CD14-positive monocyte (primary cell): ENCODE measurements at regions not wholly inside any gene's neighbourhood (a gene's known extent, or its start where the extent isn't known, plus 50 kb on each side); places are given as distances from the start of the nearest gene placed in this dataset.

Source experiments
- DNase-seq, 3 donors: peaks; one replicate each; pipeline ENCODE4 v3.0.0-alpha.2; 2011 to 2022
- H2AFZ ChIP-seq: 2 replicates; pipeline ENCODE4 v1.6.0; 2012; ENCODE audit warnings: mild to moderate bottlenecking, low read depth, low read length, inconsistent platforms; ENCODE audit not compliant: insufficient read depth, poor library complexity, severe bottlenecking
- H3K27ac ChIP-seq, 2 donors: 1 replicate in 1 of 2; 2 replicates in 1 of 2; pipeline ENCODE4 v1.5.1; 2012 to 2013; ENCODE audit warnings: low read length in 2 of 2, control low read depth in 1 of 2, inconsistent platforms in 1 of 2, low read depth in 1 of 2, mild to moderate bottlenecking in 1 of 2
- H3K27me3 ChIP-seq, 2 donors: one replicate each; pipeline versions ENCODE4 v1.6.0 to v1.6.1; 2011 to 2013; ENCODE audit warnings: low read length in 2 of 2; ENCODE audit not compliant: control insufficient read depth in 2 of 2, insufficient read depth in 2 of 2
- H3K36me3 ChIP-seq, 2 donors: replicated peaks in 1 of 2; 1 replicate in 1 of 2; 2 replicates in 1 of 2; pipeline versions ENCODE4 v1.5.1 to v1.6.1; 2012 to 2013; ENCODE audit warnings: low read length in 2 of 2, control low read depth in 1 of 2, inconsistent platforms in 1 of 2, mild to moderate bottlenecking in 1 of 2; ENCODE audit not compliant: insufficient read depth in 2 of 2, control insufficient read depth in 1 of 2
- H3K4me1 ChIP-seq, 2 donors: 1 replicate in 1 of 2; 2 replicates in 1 of 2; pipeline versions ENCODE4 v1.5.1 to v1.6.1; 2012 to 2013; ENCODE audit warnings: low read length in 2 of 2, control low read depth in 1 of 2, inconsistent platforms in 1 of 2, mild to moderate bottlenecking in 1 of 2, moderate library complexity in 1 of 2; ENCODE audit not compliant: insufficient read depth in 2 of 2, control insufficient read depth in 1 of 2
- H3K4me2 ChIP-seq: replicated peaks from 2 replicates; pipeline ENCODE3; 2012; ENCODE audit warnings: low read length, moderate library complexity, mild to moderate bottlenecking; ENCODE audit not compliant: poor library complexity, severe bottlenecking; ENCODE audit errors: extremely low read depth
- H3K4me3 ChIP-seq, 3 experiments: fragments of 200-600 bp in 1 of 3; sonication (generic) in 1 of 3; replicated peaks in 1 of 3; 1 replicate in 2 of 3; 2 replicates in 1 of 3; pipeline ENCODE4 v1.5.1; 2011 to 2013; ENCODE audit warnings: low read length in 3 of 3, mild to moderate bottlenecking in 3 of 3, control low read depth in 2 of 3, low read depth in 2 of 3, inconsistent platforms in 1 of 3, moderate library complexity in 1 of 3
- H3K79me2 ChIP-seq: 2 replicates; pipeline ENCODE4 v1.6.0; 2012; ENCODE audit warnings: mild to moderate bottlenecking, control low read depth, inconsistent platforms, low read length, moderate library complexity; ENCODE audit not compliant: insufficient read depth
- H3K9ac ChIP-seq: 2 replicates; pipeline ENCODE4 v1.6.0; 2017; ENCODE audit warnings: low read length, mild to moderate bottlenecking; ENCODE audit not compliant: insufficient read depth, poor library complexity, severe bottlenecking
- H3K9me3 ChIP-seq, 2 donors: replicated peaks in 1 of 2; 1 replicate in 1 of 2; 2 replicates in 1 of 2; pipeline versions ENCODE4 v1.5.1 to v1.6.1; 2012 to 2013; ENCODE audit warnings: low read length in 2 of 2, control low read depth in 1 of 2; ENCODE audit not compliant: control insufficient read depth in 1 of 2, insufficient read depth in 1 of 2
- H4K20me1 ChIP-seq: 2 replicates; pipeline ENCODE4 v1.6.0; 2012; ENCODE audit warnings: mild to moderate bottlenecking, low read length, control low read depth, moderate library complexity; ENCODE audit not compliant: insufficient read depth
- H3K27ac Mint-ChIP-seq, 7 donors: one replicate each; pipeline ENCODE4 v1.8.0; 2020; ENCODE audit warnings: mild to moderate bottlenecking in 7 of 7, mixed read lengths in 7 of 7, moderate library complexity in 6 of 7, inconsistent platforms in 2 of 7
- H3K27me3 Mint-ChIP-seq, 3 donors: one replicate each; pipeline ENCODE4 v1.8.0; 2021 to 2022; ENCODE audit warnings: low read depth in 3 of 3, mild to moderate bottlenecking in 3 of 3, mixed read lengths in 3 of 3, moderate library complexity in 3 of 3, inconsistent platforms in 1 of 3
- H3K36me3 Mint-ChIP-seq, 2 donors: one replicate each; pipeline ENCODE4 v1.8.0; 2020; ENCODE audit warnings: mixed read lengths in 2 of 2, inconsistent platforms in 1 of 2, mild to moderate bottlenecking in 1 of 2
- H3K4me1 Mint-ChIP-seq: one replicate; pipeline ENCODE4 v1.8.0; 2020; ENCODE audit warnings: mild to moderate bottlenecking, mixed read lengths
- H3K4me3 Mint-ChIP-seq, 2 donors: one replicate each; pipeline ENCODE4 v1.8.0; 2020; ENCODE audit warnings: mild to moderate bottlenecking in 2 of 2, mixed read lengths in 2 of 2, moderate library complexity in 1 of 2
- H3K9me3 Mint-ChIP-seq, 7 donors: one replicate each; pipeline ENCODE4 v1.8.0; 2020 to 2022; ENCODE audit warnings: mixed read lengths in 7 of 7, mild to moderate bottlenecking in 6 of 7, moderate library complexity in 6 of 7, inconsistent platforms in 2 of 7
- WGBS: methylation state at CpG from one replicate; pipeline ENCODE4 v1.1.5; 2013; ENCODE audit warnings: missing lambda C conversion rate; ENCODE audit not compliant: insufficient coverage; 5-methylcytosine and 5-hydroxymethylcytosine counted together
- intact Hi-C, 2 donors: fragments of 100-400 bp; cut with micrococcal nuclease; formaldehyde crosslinking; loops; one replicate each; pipeline versions ENCODE4 v1.15.0 to v1.15.1; 2023
- TF ChIP-seq, protein P1 (sequence below): fragments of 200-600 bp; IDR thresholded peaks from one replicate; pipeline ENCODE4 v1.8.0; 2022; ENCODE audit warnings: antibody characterized with exemption, mild to moderate bottlenecking

GRCh38 chr7:13320333-13320732, 632.9 kb downstream of the ARL4A start:
- Histone ChIP-seq H3K4me3 (no peak overlapping the region), H3K27ac (no peak overlapping the region), H3K27me3 (no peaks in the 10 kb centered on the region), H3K4me2 (no peak overlapping the region), H3K79me2 (no peaks in the 10 kb centered on the region), H3K4me1 (no peaks in the 10 kb centered on the region), H4K20me1 (no peaks in the 10 kb centered on the region), H2AFZ (no peak overlapping the region), H3K36me3 (no peaks in the 10 kb centered on the region), H3K9ac (no peak overlapping the region), H3K9me3 (no peaks in the 10 kb centered on the region)
- intact Hi-C loops = no loop called here
- H3K4me3 Mint-ChIP-seq = no peak overlapping the region
- no peaks in the 10 kb centered on the region for H3K27me3 Mint-ChIP-seq
- no peaks in the 10 kb centered on the region for H3K36me3 Mint-ChIP-seq
- no peak for DNase-seq
- H3K4me1 Mint-ChIP-seq = no peaks in the 10 kb centered on the region
- H3K9me3 Mint-ChIP-seq = peaks cover 0 to 2% (median 0%) of the 10 kb centered on the region in 7 donors
- H3K27ac Mint-ChIP-seq = no peak overlapping the region
- TF ChIP-seq, protein P1, sequence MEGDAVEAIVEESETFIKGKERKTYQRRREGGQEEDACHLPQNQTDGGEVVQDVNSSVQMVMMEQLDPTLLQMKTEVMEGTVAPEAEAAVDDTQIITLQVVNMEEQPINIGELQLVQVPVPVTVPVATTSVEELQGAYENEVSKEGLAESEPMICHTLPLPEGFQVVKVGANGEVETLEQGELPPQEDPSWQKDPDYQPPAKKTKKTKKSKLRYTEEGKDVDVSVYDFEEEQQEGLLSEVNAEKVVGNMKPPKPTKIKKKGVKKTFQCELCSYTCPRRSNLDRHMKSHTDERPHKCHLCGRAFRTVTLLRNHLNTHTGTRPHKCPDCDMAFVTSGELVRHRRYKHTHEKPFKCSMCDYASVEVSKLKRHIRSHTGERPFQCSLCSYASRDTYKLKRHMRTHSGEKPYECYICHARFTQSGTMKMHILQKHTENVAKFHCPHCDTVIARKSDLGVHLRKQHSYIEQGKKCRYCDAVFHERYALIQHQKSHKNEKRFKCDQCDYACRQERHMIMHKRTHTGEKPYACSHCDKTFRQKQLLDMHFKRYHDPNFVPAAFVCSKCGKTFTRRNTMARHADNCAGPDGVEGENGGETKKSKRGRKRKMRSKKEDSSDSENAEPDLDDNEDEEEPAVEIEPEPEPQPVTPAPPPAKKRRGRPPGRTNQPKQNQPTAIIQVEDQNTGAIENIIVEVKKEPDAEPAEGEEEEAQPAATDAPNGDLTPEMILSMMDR = no peak

- TF ChIP-seq, protein P1 = no peak
- no peaks in the 10 kb centered on the region for H3K4me1 Mint-ChIP-seq
- Histone ChIP-seq H3K36me3 (no peaks in the 10 kb centered on the region), H3K79me2 (no peaks in the 10 kb centered on the region), H3K27me3 (no peaks in the 10 kb centered on the region), H3K9me3 (no peaks in the 10 kb centered on the region), H3K9ac (no peak overlapping the region), H3K4me1 (no peaks in the 10 kb centered on the region), H2AFZ (no peak overlapping the region), H3K4me2 (no peak overlapping the region), H4K20me1 (no peaks in the 10 kb centered on the region), H3K4me3 (no peak overlapping the region), H3K27ac (no peak overlapping the region)
- no peak for DNase-seq
- H3K4me3 Mint-ChIP-seq = no peak overlapping the region
- peaks cover 0 to 2% (median 0%) of the 10 kb centered on the region in 7 donors for H3K9me3 Mint-ChIP-seq
- no peaks in the 10 kb centered on the region for H3K27me3 Mint-ChIP-seq
- H3K36me3 Mint-ChIP-seq = no peaks in the 10 kb centered on the region
- no peak overlapping the region for H3K27ac Mint-ChIP-seq
- intact Hi-C loops = no loop called here
- WGBS = no CpG with 5 or more reads among the region's 2 CpGs
These were observed 633.9 kb downstream of the ARL4A start for GRCh38 chr7:13321316-13321715.
